Left lung (tissue), 4 donors: ENCODE measurements at regions not wholly inside any gene's neighbourhood (a gene's known extent, or its start where the extent isn't known, plus 50 kb on each side); places are given as distances from the start of the nearest gene placed in this dataset.

Experiments
- ATAC-seq: fragments of 200-7000 bp; cut with Tn5 transposase; one replicate; pipeline ENCODE4 v1.9.1; 2020; ENCODE audit warnings: moderate library complexity
- DNase-seq, 4 donors: peaks; one replicate each; pipeline ENCODE4 v3.0.0-alpha.2; 2013 to 2020
- H3K27ac ChIP-seq, 2 donors: fragments of 200-600 bp; sonication (generic) in 1 of 2; one replicate each; pipeline versions ENCODE4 v1.5.0 to v1.8.0; 2020 to 2021
- H3K27me3 ChIP-seq, 2 donors: fragments of 200-600 bp; sonication (generic) in 1 of 2; one replicate each; pipeline versions ENCODE4 v1.5.0 to v1.8.0; 2020 to 2021
- H3K36me3 ChIP-seq, 2 donors: fragments of 200-600 bp; sonication (generic) in 1 of 2; one replicate each; pipeline versions ENCODE4 v1.5.0 to v1.8.0; 2020 to 2021
- H3K4me1 ChIP-seq, 2 donors: fragments of 200-600 bp; one replicate each; pipeline ENCODE4 v1.8.0; 2021
- H3K4me3 ChIP-seq, 2 donors: fragments of 200-600 bp; sonication (generic) in 1 of 2; one replicate each; pipeline versions ENCODE4 v1.5.0 to v1.8.0; 2020 to 2021; ENCODE audit warnings: mild to moderate bottlenecking in 1 of 2
- H3K9me3 ChIP-seq, 2 donors: fragments of 200-600 bp; sonication (generic) in 1 of 2; one replicate each; pipeline versions ENCODE4 v1.5.0 to v1.8.0; 2020 to 2021
- intact Hi-C, 2 donors: fragments of 100-400 bp; cut with DNase I; formaldehyde crosslinking; loops; one replicate each; pipeline versions ENCODE4 v1.11.2 to v1.14.2; 2022
- TF ChIP-seq, protein P1 (sequence below), 2 donors: fragments of 200-600 bp; sonication (generic) in 1 of 2; IDR thresholded peaks; one replicate each; pipeline versions ENCODE4 v1.5.0 to v1.8.0; 2021; ENCODE audit warnings: antibody characterized with exemption in 2 of 2
- donor health status: DM: no; HTN: yes; CAD: no.
- donor health status: DM: no; HTN: no; CAD: no.

DNA sequence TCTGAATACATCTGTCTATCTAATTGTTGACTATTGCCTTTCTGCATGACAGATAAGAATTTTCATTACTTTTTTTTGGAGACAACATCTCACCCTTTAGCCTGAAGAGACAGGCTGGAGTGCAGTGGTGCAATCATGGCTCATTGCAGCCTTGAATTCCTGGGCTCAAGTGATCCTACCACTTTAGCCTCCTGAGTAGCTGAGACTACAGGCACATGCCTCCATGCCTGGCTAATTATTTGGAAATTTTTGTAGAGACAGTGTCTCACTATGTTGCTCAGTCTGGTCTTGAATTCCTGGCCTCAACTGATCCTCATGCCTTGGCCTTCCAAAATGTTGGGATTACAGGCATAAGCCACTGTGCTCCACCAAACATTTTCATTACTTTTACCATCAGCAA is 99.8 kb upstream of the ELAC2 start:
- Histone ChIP-seq H3K27me3 (peaks cover 0 to 18% of the 10 kb centered on the region in 2 donors), H3K9me3 (no peaks in the 10 kb centered on the region), H3K27ac (no peak overlapping the region), H3K4me3 (no peak overlapping the region), H3K36me3 (no peaks in the 10 kb centered on the region), H3K4me1 (no peaks in the 10 kb centered on the region)
- TF ChIP-seq, protein P1, sequence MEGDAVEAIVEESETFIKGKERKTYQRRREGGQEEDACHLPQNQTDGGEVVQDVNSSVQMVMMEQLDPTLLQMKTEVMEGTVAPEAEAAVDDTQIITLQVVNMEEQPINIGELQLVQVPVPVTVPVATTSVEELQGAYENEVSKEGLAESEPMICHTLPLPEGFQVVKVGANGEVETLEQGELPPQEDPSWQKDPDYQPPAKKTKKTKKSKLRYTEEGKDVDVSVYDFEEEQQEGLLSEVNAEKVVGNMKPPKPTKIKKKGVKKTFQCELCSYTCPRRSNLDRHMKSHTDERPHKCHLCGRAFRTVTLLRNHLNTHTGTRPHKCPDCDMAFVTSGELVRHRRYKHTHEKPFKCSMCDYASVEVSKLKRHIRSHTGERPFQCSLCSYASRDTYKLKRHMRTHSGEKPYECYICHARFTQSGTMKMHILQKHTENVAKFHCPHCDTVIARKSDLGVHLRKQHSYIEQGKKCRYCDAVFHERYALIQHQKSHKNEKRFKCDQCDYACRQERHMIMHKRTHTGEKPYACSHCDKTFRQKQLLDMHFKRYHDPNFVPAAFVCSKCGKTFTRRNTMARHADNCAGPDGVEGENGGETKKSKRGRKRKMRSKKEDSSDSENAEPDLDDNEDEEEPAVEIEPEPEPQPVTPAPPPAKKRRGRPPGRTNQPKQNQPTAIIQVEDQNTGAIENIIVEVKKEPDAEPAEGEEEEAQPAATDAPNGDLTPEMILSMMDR (IDR thresholded peaks at IDR 0.05): no peak
- intact Hi-C loops: no loop called here
- no peak for ATAC-seq
- DNase-seq: no peak

DNA sequence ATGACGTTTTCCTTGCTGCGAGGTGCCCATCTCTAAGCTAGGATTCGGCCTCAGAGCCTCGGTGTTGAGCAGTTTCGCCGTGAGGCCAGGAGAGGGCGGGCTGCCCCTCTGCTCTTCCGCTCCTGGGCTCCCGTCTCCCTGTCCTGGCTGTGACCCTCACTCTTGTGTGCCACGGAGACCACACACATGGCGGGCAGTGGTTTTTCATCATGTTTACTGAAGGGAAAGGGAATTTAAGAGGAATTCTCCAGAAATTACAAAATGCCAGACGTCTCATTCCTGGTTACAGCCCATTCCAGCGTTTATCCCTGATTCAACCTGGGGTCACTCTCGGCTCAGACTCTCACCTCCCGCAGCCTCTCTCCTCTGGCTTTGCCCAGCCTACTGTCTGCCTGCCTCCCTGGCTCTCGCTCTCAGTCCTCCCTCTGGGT is 96.8 kb upstream of the ELAC2 start:
- peaks cover 0 to 18% of the 10 kb centered on the region in 2 donors for H3K27me3 ChIP-seq
- DNase-seq (peak in 3 of 4 donors; percentile 38 to 71 (median 41)), ATAC-seq (peak; percentile 98)
- H3K4me1 ChIP-seq: no peaks in the 10 kb centered on the region
- no peaks in the 10 kb centered on the region for H3K36me3 ChIP-seq
- no peak overlapping the region for H3K4me3 ChIP-seq
- intact Hi-C loops: no loop called here
- H3K9me3 ChIP-seq: no peaks in the 10 kb centered on the region
- H3K27ac ChIP-seq: no peak overlapping the region
- TF ChIP-seq, protein P1 (IDR thresholded peaks at IDR 0.05): peak; percentile 59 to 70

DNA sequence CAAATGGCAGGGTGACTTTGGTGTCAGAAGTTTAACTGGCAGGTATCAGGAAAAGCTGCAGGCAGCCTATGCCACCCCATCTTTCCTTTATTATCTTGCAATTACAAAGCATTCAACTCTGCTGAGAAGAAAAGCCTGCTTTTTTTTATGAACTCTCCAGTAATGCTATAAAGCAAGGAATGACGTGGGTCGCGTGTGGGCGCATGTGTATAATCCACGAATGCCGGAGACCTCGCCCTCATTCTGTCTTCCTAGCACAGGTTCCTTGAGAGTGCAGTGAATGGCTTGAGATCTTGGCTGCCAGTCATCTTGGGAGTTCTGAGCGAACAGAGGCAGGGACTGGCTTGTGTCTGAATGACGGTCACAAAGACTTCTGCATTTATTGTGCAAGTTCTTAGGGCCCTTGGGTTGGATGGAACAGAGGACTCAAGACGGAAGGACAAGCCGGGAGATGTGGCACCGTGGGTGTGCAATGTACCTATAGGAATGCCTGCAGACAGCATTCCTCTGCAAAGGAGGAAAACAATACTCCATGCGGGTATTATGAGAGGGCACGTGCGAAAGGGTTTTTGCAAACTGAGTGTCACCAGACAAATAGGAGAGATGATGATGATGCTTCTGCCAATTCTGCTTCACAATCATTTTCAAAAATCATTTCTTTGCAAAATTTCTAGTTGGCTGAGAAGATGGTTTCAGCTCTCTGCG is 96.1 kb upstream of the ELAC2 start:
- intact Hi-C loops: no loop called here

GRCh38 chr17:13107676-13108235 is 89.9 kb upstream of the ELAC2 start:
- Histone ChIP-seq H3K27ac (no peak overlapping the region), H3K4me1 (no peaks in the 10 kb centered on the region), H3K4me3 (no peak overlapping the region), H3K27me3 (no peaks in the 10 kb centered on the region), H3K36me3 (no peaks in the 10 kb centered on the region), H3K9me3 (peaks cover 0 to under 1% of the 10 kb centered on the region in 2 donors)
- intact Hi-C loops: no loop called here
- DNase-seq (no peak), ATAC-seq (no peak)
- TF ChIP-seq, protein P1 (IDR thresholded peaks at IDR 0.05): no peak

More for the DNA sequence above, 96.1 kb upstream of the ELAC2 start:
- no peak for ATAC-seq
- Histone ChIP-seq H3K9me3 (no peaks in the 10 kb centered on the region), H3K27me3 (peaks cover 0 to 18% of the 10 kb centered on the region in 2 donors), H3K27ac (no peak overlapping the region), H3K4me1 (no peaks in the 10 kb centered on the region), H3K36me3 (no peaks in the 10 kb centered on the region), H3K4me3 (no peak overlapping the region)
- TF ChIP-seq, protein P1 (IDR thresholded peaks at IDR 0.05): no peak
- DNase-seq: no peak

DNA sequence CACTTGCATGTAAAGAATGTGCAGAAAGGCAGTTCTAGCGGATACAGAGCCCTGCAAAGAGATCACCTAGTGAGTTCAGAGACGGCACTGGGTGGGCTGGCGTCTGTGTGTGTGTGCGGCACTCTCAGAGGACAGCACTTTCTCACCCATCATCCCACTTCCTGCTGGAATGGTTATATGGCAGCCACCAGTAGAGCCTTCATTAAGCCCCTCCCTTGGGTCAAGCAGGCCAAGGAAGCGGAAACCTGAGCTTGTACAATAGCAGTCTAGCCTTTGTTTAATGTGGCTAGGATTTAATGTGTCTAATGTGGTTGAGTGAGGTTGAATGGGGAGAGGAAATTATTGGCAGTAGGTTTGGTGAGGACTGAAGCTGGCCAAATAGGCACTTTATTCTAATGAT is 88.3 kb upstream of the ELAC2 start:
- no peaks in the 10 kb centered on the region for H3K36me3 ChIP-seq
- H3K27ac ChIP-seq: no peak overlapping the region
- ATAC-seq (no peak), DNase-seq (no peak)
- intact Hi-C loops: no loop called here
- H3K4me1 ChIP-seq: no peaks in the 10 kb centered on the region
- no peaks in the 10 kb centered on the region for H3K27me3 ChIP-seq
- H3K4me3 ChIP-seq: no peak overlapping the region
- H3K9me3 ChIP-seq: peaks cover 0 to 7% of the 10 kb centered on the region in 2 donors
- TF ChIP-seq, protein P1 (IDR thresholded peaks at IDR 0.05): no peak
